ENCODE measurements at regions not wholly inside any gene's neighbourhood (a gene's known extent, or its start where the extent isn't known, plus 50 kb on each side); places are given as distances from the start of the nearest gene placed in this dataset.
"Not testable (repeated sequence)": the region's sequence is repeated elsewhere in the genome, so short reads cannot be mapped to it uniquely, and the experiment has no call there.

DNA sequence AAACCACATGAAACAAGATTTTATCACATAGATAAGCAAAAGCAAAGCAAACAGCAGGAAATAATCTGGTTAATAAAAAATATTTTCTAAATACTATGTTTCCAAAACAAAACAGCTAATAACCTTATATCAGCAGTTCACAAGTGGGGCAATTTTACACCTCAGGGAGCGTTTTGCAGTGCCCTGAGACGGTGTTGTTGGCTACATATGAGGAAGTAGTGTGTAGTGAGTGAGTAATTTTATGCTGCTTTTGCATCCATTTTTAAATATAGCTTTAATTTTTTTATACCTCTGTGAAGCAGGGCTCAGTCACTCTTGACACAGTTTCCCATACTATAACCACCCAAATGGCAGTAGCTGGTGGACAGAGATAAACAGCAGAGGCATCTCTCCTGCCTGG, 438.5 kb upstream of the B3GAT1 start:
- Mint-ChIP-seq H3K27me3 (peaks cover 1% of the 10 kb centered on the region), H3K36me3 (no peaks in the 10 kb centered on the region), H3K4me3 (no peak overlapping the region), H3K4me1 (no peaks in the 10 kb centered on the region), H3K27ac (no peak overlapping the region), H3K9me3 (no peaks in the 10 kb centered on the region)

GRCh38 chr11:134849833-134850232, 437.8 kb upstream of the B3GAT1 start:
- Mint-ChIP-seq H3K4me3 (no peak overlapping the region), H3K27me3 (peaks cover 3% of the 10 kb centered on the region), H3K9me3 (no peaks in the 10 kb centered on the region), H3K4me1 (no peaks in the 10 kb centered on the region), H3K27ac (no peak overlapping the region), H3K36me3 (no peaks in the 10 kb centered on the region)

GRCh38 chr11:134847083-134847715, 435.2 kb upstream of the B3GAT1 start:
- Mint-ChIP-seq H3K9me3 (no peaks in the 10 kb centered on the region), H3K4me1 (no peaks in the 10 kb centered on the region), H3K27me3 (peaks cover 7% of the 10 kb centered on the region), H3K4me3 (no peak overlapping the region), H3K27ac (no peak overlapping the region), H3K36me3 (no peaks in the 10 kb centered on the region)

GRCh38 chr11:134846328-134847082, 434.5 kb upstream of the B3GAT1 start:
- Mint-ChIP-seq H3K9me3 (no peaks in the 10 kb centered on the region), H3K4me3 (no peak overlapping the region), H3K27ac (no peak overlapping the region), H3K36me3 (no peaks in the 10 kb centered on the region), H3K4me1 (no peaks in the 10 kb centered on the region), H3K27me3 (peaks cover 9% of the 10 kb centered on the region)

DNA sequence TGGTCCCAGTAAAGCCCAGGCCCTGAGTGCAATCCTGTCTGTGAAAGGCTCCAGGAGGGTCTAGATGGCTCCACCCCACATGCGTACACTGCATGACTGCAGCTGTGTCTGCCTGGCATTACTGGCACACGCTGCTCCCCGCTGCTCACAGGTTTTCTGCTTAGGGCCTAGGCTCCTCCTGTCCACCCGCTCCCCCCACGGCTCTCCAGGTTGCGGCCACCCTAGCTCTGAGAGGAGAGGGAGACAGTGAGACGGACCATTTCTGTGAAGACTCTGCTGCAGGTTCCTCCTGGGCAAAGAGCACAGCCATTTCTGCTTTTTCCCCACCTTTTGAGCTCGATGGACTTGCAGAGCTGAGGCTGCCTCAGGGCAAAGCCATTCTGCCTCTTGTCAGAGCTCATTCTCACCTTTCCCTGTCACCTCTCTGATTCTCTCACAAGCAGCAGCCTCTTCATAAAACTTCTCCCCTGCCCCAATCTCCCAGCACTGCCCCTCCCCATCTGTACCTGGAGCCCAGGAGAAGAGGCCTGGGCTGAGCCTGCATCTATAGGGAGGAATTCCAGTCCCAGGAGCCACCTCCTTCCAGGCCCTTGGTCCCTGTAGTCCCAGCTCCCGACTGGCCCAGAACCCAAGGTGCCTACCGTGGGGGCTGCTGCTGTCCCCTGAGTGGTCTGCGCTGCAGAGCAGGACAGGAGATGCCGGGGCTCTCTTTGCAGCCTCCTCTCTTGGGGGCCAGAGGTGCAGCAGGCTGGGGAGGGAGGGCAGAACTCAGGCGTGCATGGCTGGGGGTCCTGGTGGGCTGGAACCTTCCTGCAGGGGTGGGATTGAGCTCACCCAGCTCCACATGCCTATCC, 433.7 kb upstream of the B3GAT1 start:
- Mint-ChIP-seq H3K27me3 (peaks cover 9% of the 10 kb centered on the region), H3K4me3 (no peak overlapping the region), H3K36me3 (no peaks in the 10 kb centered on the region), H3K27ac (no peak overlapping the region), H3K4me1 (no peaks in the 10 kb centered on the region), H3K9me3 (no peaks in the 10 kb centered on the region)

GRCh38 chr11:134844838-134845237, 432.8 kb upstream of the B3GAT1 start:
- no peaks in the 10 kb centered on the region for H3K36me3 Mint-ChIP-seq
- H3K27me3 Mint-ChIP-seq: peaks cover 9% of the 10 kb centered on the region
- no peak overlapping the region for H3K4me3 Mint-ChIP-seq
- H3K27ac Mint-ChIP-seq: no peak overlapping the region
- H3K4me1 Mint-ChIP-seq: no peaks in the 10 kb centered on the region
- no peaks in the 10 kb centered on the region for H3K9me3 Mint-ChIP-seq

- Mint-ChIP-seq H3K27me3 (peaks cover 9% of the 10 kb centered on the region), H3K4me3 (no peak overlapping the region), H3K4me1 (no peaks in the 10 kb centered on the region), H3K9me3 (no peaks in the 10 kb centered on the region), H3K27ac (no peak overlapping the region), H3K36me3 (no peaks in the 10 kb centered on the region)
Observed at GRCh38 chr11:134843735-134844134, 431.7 kb upstream of the B3GAT1 start.

GRCh38 chr11:134843020-134843419, 431.0 kb upstream of the B3GAT1 start:
- H3K36me3 Mint-ChIP-seq: no peaks in the 10 kb centered on the region
- H3K27me3 Mint-ChIP-seq: peaks cover 9% of the 10 kb centered on the region
- H3K4me1 Mint-ChIP-seq: no peaks in the 10 kb centered on the region
- no peak overlapping the region for H3K27ac Mint-ChIP-seq
- H3K9me3 Mint-ChIP-seq: no peaks in the 10 kb centered on the region
- H3K4me3 Mint-ChIP-seq: no peak overlapping the region

GRCh38 chr11:134841972-134842371, 429.9 kb upstream of the B3GAT1 start:
- no peak overlapping the region for H3K27ac Mint-ChIP-seq
- no peaks in the 10 kb centered on the region for H3K9me3 Mint-ChIP-seq
- H3K36me3 Mint-ChIP-seq: no peaks in the 10 kb centered on the region
- no peak overlapping the region for H3K4me3 Mint-ChIP-seq
- H3K4me1 Mint-ChIP-seq: no peaks in the 10 kb centered on the region
- peaks cover 9% of the 10 kb centered on the region for H3K27me3 Mint-ChIP-seq

GRCh38 chr11:134841411-134841810, 429.4 kb upstream of the B3GAT1 start:
- H3K9me3 Mint-ChIP-seq: no peaks in the 10 kb centered on the region

DNA sequence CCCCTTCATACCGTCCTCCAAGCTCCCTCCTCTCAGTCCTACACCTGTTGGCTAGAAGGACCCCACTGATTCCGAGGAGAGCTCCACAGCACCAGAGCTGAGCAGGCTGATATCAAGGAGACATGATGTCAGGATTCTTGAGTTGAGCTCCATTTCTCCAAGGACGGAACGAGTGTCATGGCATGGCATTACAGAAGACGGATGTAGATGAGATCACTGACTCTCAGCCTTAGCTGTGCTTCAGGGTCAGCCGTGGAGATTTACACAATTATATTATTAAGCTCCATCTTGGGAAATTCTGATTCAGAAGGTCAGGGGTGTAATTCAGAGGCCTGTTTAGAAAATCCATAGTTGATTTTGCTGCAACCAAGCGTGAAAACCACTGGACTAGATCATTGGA, 428.9 kb upstream of the B3GAT1 start:
- Mint-ChIP-seq H3K36me3 (no peaks in the 10 kb centered on the region), H3K4me3 (no peak overlapping the region), H3K9me3 (no peaks in the 10 kb centered on the region), H3K27me3 (peaks cover 9% of the 10 kb centered on the region), H3K27ac (no peak overlapping the region), H3K4me1 (no peaks in the 10 kb centered on the region)

More at GRCh38 chr11:134841411-134841810, 429.4 kb upstream of the B3GAT1 start:
- Mint-ChIP-seq H3K4me1 (no peaks in the 10 kb centered on the region), H3K27ac (no peak overlapping the region), H3K27me3 (peaks cover 9% of the 10 kb centered on the region), H3K36me3 (no peaks in the 10 kb centered on the region), H3K4me3 (no peak overlapping the region)

DNA sequence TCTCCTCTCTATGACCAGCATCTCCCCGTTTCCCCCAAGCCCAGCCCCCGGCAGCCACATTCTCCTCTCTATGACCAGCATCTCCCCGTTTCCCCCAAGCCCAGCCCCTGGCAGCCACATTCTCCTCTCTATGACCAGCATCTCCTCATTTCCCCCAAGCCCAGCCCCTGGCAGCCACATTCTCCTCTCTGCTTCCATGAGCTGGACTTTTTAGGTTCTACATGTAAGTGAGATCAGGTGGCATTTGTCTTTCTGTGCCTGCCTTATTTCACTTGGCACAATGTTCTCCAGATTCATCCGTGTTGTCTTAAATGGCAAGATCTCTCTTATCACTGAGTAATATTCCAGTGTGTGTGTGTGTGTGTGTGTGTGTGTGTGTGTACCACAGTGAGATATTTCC, 428.1 kb upstream of the B3GAT1 start:
- not testable (repeated sequence) for H3K9me3 Mint-ChIP-seq, H3K36me3 Mint-ChIP-seq, H3K4me1 Mint-ChIP-seq, H3K27me3 Mint-ChIP-seq, H3K27ac Mint-ChIP-seq, H3K4me3 Mint-ChIP-seq

GRCh38 chr11:134838708-134839107, 426.7 kb upstream of the B3GAT1 start:
- H3K9me3 Mint-ChIP-seq: no peaks in the 10 kb centered on the region
- H3K4me1 Mint-ChIP-seq: no peaks in the 10 kb centered on the region
- H3K36me3 Mint-ChIP-seq: no peaks in the 10 kb centered on the region
- H3K4me3 Mint-ChIP-seq: no peak overlapping the region
- peaks cover 7% of the 10 kb centered on the region for H3K27me3 Mint-ChIP-seq
- H3K27ac Mint-ChIP-seq: no peak overlapping the region

DNA sequence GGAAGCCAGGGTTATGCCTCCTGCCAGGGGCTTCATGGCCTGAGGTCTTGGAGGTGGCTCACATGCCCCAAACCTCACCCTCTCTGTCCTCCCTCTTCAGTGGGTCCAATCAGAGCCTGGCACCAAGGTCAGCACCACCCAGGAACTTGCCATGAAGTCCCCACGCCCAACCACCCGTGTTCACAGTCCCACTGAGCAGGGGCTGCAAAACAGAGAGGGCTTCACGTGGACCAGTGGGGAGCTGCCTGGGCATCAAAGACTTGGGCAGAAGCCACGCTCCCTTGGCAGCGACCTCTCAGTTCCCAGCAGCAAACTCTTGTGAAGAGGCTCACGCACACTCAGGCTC, 425.8 kb upstream of the B3GAT1 start:
- Mint-ChIP-seq H3K4me3 (no peak overlapping the region), H3K27ac (no peak overlapping the region), H3K9me3 (peaks cover under 1% of the 10 kb centered on the region), H3K36me3 (no peaks in the 10 kb centered on the region), H3K4me1 (no peaks in the 10 kb centered on the region), H3K27me3 (peaks cover 5% of the 10 kb centered on the region)

- Mint-ChIP-seq H3K9me3 (peaks cover 6% of the 10 kb centered on the region), H3K36me3 (no peaks in the 10 kb centered on the region), H3K27ac (no peak overlapping the region), H3K27me3 (peaks cover 2% of the 10 kb centered on the region), H3K4me1 (no peaks in the 10 kb centered on the region), H3K4me3 (no peak overlapping the region)
Observed at GRCh38 chr11:134837166-134837886, 425.3 kb upstream of the B3GAT1 start.
